HG03135 (cell line): ENCODE measurements at regions not wholly inside any gene's neighbourhood (a gene's known extent, or its start where the extent isn't known, plus 50 kb on each side); places are given as distances from the start of the nearest gene placed in this dataset.

Experiments used
- ATAC-seq: cut with Tn5 transposase; IDR thresholded peaks from one replicate; pipeline ENCODE4 v1.9.1; 2021; ENCODE audit warnings: mild to moderate bottlenecking, moderate library complexity; ENCODE audit not compliant: unreplicated experiment

GRCh38 chr5:125517973-125518550, 771.6 kb upstream of the ZNF608 start:
- no peak for ATAC-seq

GRCh38 chr5:125521289-125521688, 774.9 kb upstream of the ZNF608 start:
- ATAC-seq = no peak

GRCh38 chr5:125525356-125525755, 778.9 kb upstream of the ZNF608 start:
- ATAC-seq = no peak

GRCh38 chr5:125526966-125527365, 780.5 kb upstream of the ZNF608 start:
- no peak for ATAC-seq

- no peak for ATAC-seq
Measured at GRCh38 chr5:125528881-125529280, 782.4 kb upstream of the ZNF608 start.

- no peak for ATAC-seq
Measured at GRCh38 chr5:125530833-125531615, 784.6 kb upstream of the ZNF608 start.

GRCh38 chr5:125536095-125536494, 789.7 kb upstream of the ZNF608 start:
- ATAC-seq = no peak

GRCh38 chr5:125536582-125536981, 790.1 kb upstream of the ZNF608 start:
- no peak for ATAC-seq

- no peak for ATAC-seq
Measured at GRCh38 chr5:125537661-125538060, 791.2 kb upstream of the ZNF608 start.

GRCh38 chr5:125538469-125538868, 792.0 kb upstream of the ZNF608 start:
- ATAC-seq = no peak

- no peak for ATAC-seq
Measured at GRCh38 chr5:125541085-125541484, 794.6 kb upstream of the ZNF608 start.

- ATAC-seq = no peak
Measured at GRCh38 chr5:125549322-125549911, 803.0 kb upstream of the ZNF608 start.

GRCh38 chr5:125550274-125550673, 803.8 kb upstream of the ZNF608 start:
- no peak for ATAC-seq

- ATAC-seq = no peak
Measured at GRCh38 chr5:125551246-125551645, 804.8 kb upstream of the ZNF608 start.

GRCh38 chr5:125551797-125552196, 805.4 kb upstream of the ZNF608 start:
- no peak for ATAC-seq

GRCh38 chr5:125552486-125552885, 806.0 kb upstream of the ZNF608 start:
- no peak for ATAC-seq

GRCh38 chr5:125554355-125554754, 807.9 kb upstream of the ZNF608 start:
- no peak for ATAC-seq

- ATAC-seq = no peak
Measured at GRCh38 chr5:125555591-125555990, 809.2 kb upstream of the ZNF608 start.

- no peak for ATAC-seq
Measured at GRCh38 chr5:125558016-125558415, 811.6 kb upstream of the ZNF608 start.

- ATAC-seq = no peak
Measured at GRCh38 chr5:125558466-125558865, 812.0 kb upstream of the ZNF608 start.

- ATAC-seq = no peak
Measured at GRCh38 chr5:125559296-125559695, 812.9 kb upstream of the ZNF608 start.
